IPS-18a (cell line): ENCODE measurements at regions not wholly inside any gene's neighbourhood (a gene's known extent, or its start where the extent isn't known, plus 50 kb on each side); places are given as distances from the start of the nearest gene placed in this dataset.
A peak's percentile ranks its signal among the peaks of the same experiment; 100 is the strongest.

ENCODE experiments used
- H3K27ac ChIP-seq: one replicate; pipeline ENCODE4 v1.5.1; 2013; ENCODE audit warnings: low read length
- H3K27me3 ChIP-seq: one replicate; pipeline ENCODE4 v1.6.1; 2013; ENCODE audit warnings: mild to moderate bottlenecking, low read length; ENCODE audit not compliant: control insufficient read depth, insufficient read depth
- H3K36me3 ChIP-seq: one replicate; pipeline ENCODE4 v1.6.1; 2013; ENCODE audit warnings: low read depth, low read length; ENCODE audit not compliant: control insufficient read depth
- H3K4me1 ChIP-seq: one replicate; pipeline ENCODE4 v1.6.1; 2013; ENCODE audit warnings: low read depth, low read length; ENCODE audit not compliant: control insufficient read depth
- H3K4me3 ChIP-seq: one replicate; pipeline ENCODE4 v1.5.1; 2013; ENCODE audit warnings: low read length
- H3K9ac ChIP-seq: one replicate; pipeline ENCODE4 v1.6.1; 2013; ENCODE audit warnings: mild to moderate bottlenecking, low read length, moderate library complexity
- H3K9me3 ChIP-seq: one replicate; pipeline ENCODE4 v1.6.1; 2013; ENCODE audit warnings: low read depth, low read length; ENCODE audit not compliant: control insufficient read depth

GRCh38 chr6:91824331-91824730 is 1237.5 kb upstream of the MAP3K7 start:
- Histone ChIP-seq H3K27me3 (no peaks in the 10 kb centered on the region), H3K9me3 (no peaks in the 10 kb centered on the region), H3K4me1 (no peaks in the 10 kb centered on the region), H3K4me3 (no peak overlapping the region), H3K27ac (no peak overlapping the region), H3K36me3 (no peaks in the 10 kb centered on the region), H3K9ac (no peak overlapping the region)

- no peak overlapping the region for H3K27ac ChIP-seq
- H3K4me1 ChIP-seq, result no peaks in the 10 kb centered on the region
- no peaks in the 10 kb centered on the region for H3K36me3 ChIP-seq
- H3K9ac ChIP-seq, result no peak overlapping the region
- no peak overlapping the region for H3K4me3 ChIP-seq
- no peaks in the 10 kb centered on the region for H3K27me3 ChIP-seq
- H3K9me3 ChIP-seq, result no peaks in the 10 kb centered on the region
Observed at GRCh38 chr6:91822581-91822980, 1235.7 kb upstream of the MAP3K7 start.

- Histone ChIP-seq H3K27ac (no peak overlapping the region), H3K4me3 (no peak overlapping the region), H3K36me3 (no peaks in the 10 kb centered on the region), H3K9ac (no peak overlapping the region), H3K9me3 (no peaks in the 10 kb centered on the region), H3K4me1 (no peaks in the 10 kb centered on the region), H3K27me3 (no peaks in the 10 kb centered on the region)
Observed at GRCh38 chr6:91816335-91816734, 1229.5 kb upstream of the MAP3K7 start.

- Histone ChIP-seq H3K9ac (no peak overlapping the region), H3K9me3 (no peaks in the 10 kb centered on the region), H3K4me1 (peaks cover 9% of the 10 kb centered on the region), H3K4me3 (no peak overlapping the region), H3K27ac (no peak overlapping the region), H3K36me3 (no peaks in the 10 kb centered on the region), H3K27me3 (no peaks in the 10 kb centered on the region)
Observed at GRCh38 chr6:91813641-91814040, 1226.8 kb upstream of the MAP3K7 start.

- no peaks in the 10 kb centered on the region for H3K27me3 ChIP-seq
- H3K9me3 ChIP-seq, result no peaks in the 10 kb centered on the region
- no peak overlapping the region for H3K9ac ChIP-seq
- no peak overlapping the region for H3K4me3 ChIP-seq
- H3K27ac ChIP-seq, result no peak overlapping the region
- H3K36me3 ChIP-seq, result no peaks in the 10 kb centered on the region
- peaks cover 10% of the 10 kb centered on the region for H3K4me1 ChIP-seq
Observed at GRCh38 chr6:91812596-91813274, 1225.9 kb upstream of the MAP3K7 start.

- Histone ChIP-seq H3K27me3 (no peaks in the 10 kb centered on the region), H3K36me3 (no peaks in the 10 kb centered on the region), H3K9me3 (no peaks in the 10 kb centered on the region)
Observed at GRCh38 chr6:91804981-91805380, 1218.1 kb upstream of the MAP3K7 start.

GRCh38 chr6:91802431-91802830 is 1215.6 kb upstream of the MAP3K7 start:
- Histone ChIP-seq H3K4me1 (no peaks in the 10 kb centered on the region), H3K9me3 (no peaks in the 10 kb centered on the region), H3K27me3 (no peaks in the 10 kb centered on the region), H3K4me3 (no peak overlapping the region), H3K9ac (no peak overlapping the region), H3K36me3 (no peaks in the 10 kb centered on the region), H3K27ac (no peak overlapping the region)

More at GRCh38 chr6:91804981-91805380, 1218.1 kb upstream of the MAP3K7 start:
- Histone ChIP-seq H3K4me3 (no peak overlapping the region), H3K4me1 (peaks cover 4% of the 10 kb centered on the region), H3K27ac (no peak overlapping the region), H3K9ac (no peak overlapping the region)

- no peak overlapping the region for H3K9ac ChIP-seq
- H3K27me3 ChIP-seq, result no peaks in the 10 kb centered on the region
- no peak overlapping the region for H3K4me3 ChIP-seq
- peaks cover 3% of the 10 kb centered on the region for H3K4me1 ChIP-seq
- H3K9me3 ChIP-seq, result no peaks in the 10 kb centered on the region
- H3K27ac ChIP-seq, result no peak overlapping the region
- H3K36me3 ChIP-seq, result no peaks in the 10 kb centered on the region
Observed at GRCh38 chr6:91796603-91797002, 1209.7 kb upstream of the MAP3K7 start.

- no peak overlapping the region for H3K9ac ChIP-seq
- H3K27ac ChIP-seq, result no peak overlapping the region
- no peaks in the 10 kb centered on the region for H3K36me3 ChIP-seq
- H3K9me3 ChIP-seq, result no peaks in the 10 kb centered on the region
- H3K27me3 ChIP-seq, result no peaks in the 10 kb centered on the region
- peaks cover 17% of the 10 kb centered on the region for H3K4me1 ChIP-seq
- peak overlapping the region; percentile 40 for H3K4me3 ChIP-seq
Observed at GRCh38 chr6:91788501-91788900, 1201.6 kb upstream of the MAP3K7 start.

GRCh38 chr6:91786474-91787184 is 1199.8 kb upstream of the MAP3K7 start:
- peaks cover 17% of the 10 kb centered on the region for H3K4me1 ChIP-seq
- H3K36me3 ChIP-seq, result no peaks in the 10 kb centered on the region
- no peaks in the 10 kb centered on the region for H3K9me3 ChIP-seq
- no peak overlapping the region for H3K4me3 ChIP-seq
- no peaks in the 10 kb centered on the region for H3K27me3 ChIP-seq
- no peak overlapping the region for H3K27ac ChIP-seq
- H3K9ac ChIP-seq, result no peak overlapping the region

GRCh38 chr6:91782802-91783201 is 1195.9 kb upstream of the MAP3K7 start:
- Histone ChIP-seq H3K27me3 (no peaks in the 10 kb centered on the region), H3K27ac (no peak overlapping the region), H3K9me3 (no peaks in the 10 kb centered on the region), H3K36me3 (no peaks in the 10 kb centered on the region), H3K4me1 (peaks cover 10% of the 10 kb centered on the region), H3K9ac (no peak overlapping the region), H3K4me3 (no peak overlapping the region)

GRCh38 chr6:91781946-91782345 is 1195.1 kb upstream of the MAP3K7 start:
- H3K27me3 ChIP-seq, result no peaks in the 10 kb centered on the region
- no peak overlapping the region for H3K4me3 ChIP-seq
- no peak overlapping the region for H3K9ac ChIP-seq
- no peak overlapping the region for H3K27ac ChIP-seq
- H3K4me1 ChIP-seq, result peaks cover 6% of the 10 kb centered on the region
- H3K36me3 ChIP-seq, result no peaks in the 10 kb centered on the region
- H3K9me3 ChIP-seq, result no peaks in the 10 kb centered on the region
